ENCODE measurements at regions not wholly inside any gene's neighbourhood (a gene's known extent, or its start where the extent isn't known, plus 50 kb on each side); places are given as distances from the start of the nearest gene placed in this dataset.

- TF ChIP-seq CTCF (conservative IDR thresholded peaks at IDR 0.05) = no peak
- TF ChIP-seq ZFX (IDR thresholded peaks at IDR 0.05) = no peak
Observed at GRCh38 chr18:47730795-47731194, 199.7 kb downstream of the SMAD2 start.
